Activated effector memory CD4-positive, alpha-beta T cell treated with anti-CD3 and anti-CD28 coated beads, Interleukin-2, amount 50 U/mL, for 16 hours (primary cell): ENCODE measurements at regions not wholly inside any gene's neighbourhood (a gene's known extent, or its start where the extent isn't known, plus 50 kb on each side); places are given as distances from the start of the nearest gene placed in this dataset.
"Not testable (repeated sequence)": the region's sequence is repeated elsewhere in the genome, so short reads cannot be mapped to it uniquely, and the experiment has no call there.

Experiments
- DNase-seq: peaks from one replicate; pipeline ENCODE4 v3.0.0-alpha.2; 2020

DNA sequence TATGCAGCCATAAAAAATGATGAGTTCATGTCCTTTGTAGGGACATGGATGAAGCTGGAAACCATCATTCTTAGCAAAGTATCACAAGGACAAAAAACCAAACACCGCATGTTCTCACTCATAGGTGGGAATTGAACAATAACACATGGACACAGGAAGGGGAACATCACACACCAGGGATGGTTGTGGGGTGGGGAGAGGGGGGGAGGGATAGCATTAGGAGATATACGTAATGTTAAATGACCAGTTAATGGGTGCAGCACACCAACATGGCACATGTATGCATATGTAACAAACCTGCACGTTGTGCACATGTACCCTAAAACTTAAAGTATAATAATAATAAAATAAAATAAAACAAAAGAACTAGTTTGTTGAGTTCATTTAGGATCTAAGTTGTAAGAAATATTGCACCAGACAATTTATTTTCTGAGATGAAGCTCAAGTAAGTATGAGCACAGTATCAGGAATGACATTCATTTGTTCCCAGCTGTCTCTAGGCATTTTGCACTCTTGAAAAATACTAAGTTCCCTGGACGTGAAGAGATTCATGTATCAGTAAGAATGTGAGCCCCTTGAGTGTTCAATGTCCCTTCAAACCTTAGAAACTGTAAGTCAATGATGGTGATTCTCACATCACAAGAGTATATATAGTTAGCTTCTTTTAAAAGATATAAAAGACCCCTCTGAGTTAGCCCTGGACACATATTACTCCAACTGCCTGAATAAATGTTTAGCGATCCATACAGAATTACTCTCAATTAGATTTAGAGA lies 1519.3 kb upstream of the TPTE start:
- not testable (repeated sequence) for DNase-seq

DNA sequence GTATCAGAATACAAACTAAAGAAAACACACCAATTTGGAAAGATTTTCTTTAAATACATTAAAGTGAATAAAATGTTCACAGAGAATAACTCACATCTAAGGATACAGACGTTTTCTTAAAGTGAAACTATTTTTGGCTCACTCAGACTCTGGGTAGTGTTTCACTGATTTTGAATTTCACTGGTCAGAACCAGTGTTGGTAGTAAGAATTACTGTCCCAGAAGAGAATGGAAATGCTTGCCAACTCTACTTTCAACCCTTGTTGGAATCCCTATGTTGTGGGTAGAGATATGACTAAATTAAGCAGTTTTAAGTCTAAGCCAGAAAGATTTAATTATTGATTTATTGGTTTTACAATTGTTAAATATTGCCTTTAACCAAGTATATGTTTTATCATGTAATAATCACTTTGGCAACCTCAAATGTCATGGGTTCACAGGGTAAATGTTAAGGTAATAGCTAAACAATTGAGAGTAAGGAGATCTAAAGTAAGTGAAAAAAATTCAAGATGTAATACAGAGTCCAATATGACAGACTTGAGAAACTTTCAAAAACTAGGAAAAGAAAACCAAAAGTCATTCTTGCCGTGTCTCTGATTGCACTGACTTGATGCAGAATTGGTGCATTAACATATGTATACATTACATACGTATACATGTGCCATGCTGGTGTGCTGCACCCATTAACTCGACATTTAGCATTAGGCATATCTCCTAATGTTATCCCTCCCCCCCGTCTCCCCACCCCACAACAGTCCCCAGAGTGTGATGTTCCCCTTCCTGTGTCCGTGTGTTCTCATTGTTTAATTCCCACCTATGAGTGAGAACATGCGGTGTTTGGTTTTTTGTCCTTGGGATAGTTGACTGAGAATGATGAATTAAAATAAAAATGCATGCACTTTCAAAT lies 1517.2 kb upstream of the TPTE start:
- DNase-seq: not testable (repeated sequence)

DNA sequence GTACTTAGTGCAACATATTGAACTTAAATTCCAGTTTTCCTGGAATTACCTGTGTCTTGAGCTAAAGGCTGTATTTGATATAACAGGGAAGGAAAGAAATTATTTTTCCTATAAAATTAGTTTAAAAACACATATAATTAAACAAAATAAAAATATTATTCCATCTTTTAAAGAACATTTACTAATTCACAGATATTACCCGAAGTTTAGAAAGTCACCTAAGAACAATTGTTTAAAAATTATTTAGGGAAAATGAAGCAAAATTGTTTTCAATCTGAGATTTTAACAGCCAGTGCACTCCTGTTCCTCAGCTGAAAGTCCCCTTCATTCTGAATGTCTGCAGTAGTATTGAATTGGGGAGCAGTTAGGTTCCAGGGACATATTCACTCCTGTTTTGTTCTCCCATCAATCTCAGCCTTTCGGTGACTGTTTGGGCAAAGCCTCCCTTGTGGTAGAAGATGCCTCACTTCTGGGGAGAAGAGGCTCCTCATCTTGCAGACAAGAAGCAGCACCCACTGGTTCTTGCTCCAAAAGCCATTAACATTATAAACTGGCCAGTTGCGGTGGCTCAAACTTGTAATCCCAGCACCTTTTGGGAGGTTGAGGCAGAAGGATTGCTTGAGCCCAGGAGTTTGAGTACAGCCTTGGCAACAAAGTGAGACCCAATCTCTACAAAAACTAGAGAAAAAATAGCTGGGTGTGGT lies 1516.4 kb upstream of the TPTE start:
- DNase-seq: not testable (repeated sequence)

DNA sequence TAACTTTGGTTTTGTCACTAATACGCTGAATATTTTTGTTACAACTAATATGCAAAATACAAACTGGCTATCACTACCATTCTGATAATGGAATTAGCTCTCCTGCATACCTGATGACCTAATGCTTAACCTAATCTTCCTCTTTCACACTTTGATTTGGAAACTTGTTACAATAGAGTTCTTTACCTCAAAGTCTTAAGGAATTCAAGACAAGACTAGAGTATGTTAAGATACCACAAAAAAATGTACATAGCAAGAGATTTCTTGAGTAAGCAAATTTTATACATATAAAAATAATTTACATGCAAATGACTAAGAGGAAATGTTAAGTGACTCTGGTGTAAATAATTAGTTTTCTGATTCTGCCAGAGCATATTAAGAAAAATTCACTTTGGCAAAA lies 1515.7 kb upstream of the TPTE start:
- DNase-seq: not testable (repeated sequence)

DNA sequence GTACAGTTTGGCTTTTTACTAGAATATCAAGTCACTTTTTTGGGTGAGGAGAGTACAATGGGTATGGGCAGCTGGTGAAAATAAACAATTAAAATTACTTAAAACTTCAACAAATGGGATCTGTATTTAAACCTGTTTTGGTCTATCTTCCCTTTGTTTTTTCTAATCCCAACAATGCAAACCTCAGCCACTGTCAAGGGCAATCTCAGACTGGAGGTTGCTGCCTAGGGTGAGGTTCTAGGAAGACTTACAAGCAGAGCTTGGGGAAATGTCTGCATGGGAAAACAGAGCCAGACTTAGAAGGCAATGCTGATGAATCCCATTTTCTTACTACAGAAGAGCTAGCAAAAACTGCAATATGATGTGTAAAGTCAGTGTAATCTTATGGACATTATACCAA lies 1515.3 kb upstream of the TPTE start:
- DNase-seq: not testable (repeated sequence)

DNA sequence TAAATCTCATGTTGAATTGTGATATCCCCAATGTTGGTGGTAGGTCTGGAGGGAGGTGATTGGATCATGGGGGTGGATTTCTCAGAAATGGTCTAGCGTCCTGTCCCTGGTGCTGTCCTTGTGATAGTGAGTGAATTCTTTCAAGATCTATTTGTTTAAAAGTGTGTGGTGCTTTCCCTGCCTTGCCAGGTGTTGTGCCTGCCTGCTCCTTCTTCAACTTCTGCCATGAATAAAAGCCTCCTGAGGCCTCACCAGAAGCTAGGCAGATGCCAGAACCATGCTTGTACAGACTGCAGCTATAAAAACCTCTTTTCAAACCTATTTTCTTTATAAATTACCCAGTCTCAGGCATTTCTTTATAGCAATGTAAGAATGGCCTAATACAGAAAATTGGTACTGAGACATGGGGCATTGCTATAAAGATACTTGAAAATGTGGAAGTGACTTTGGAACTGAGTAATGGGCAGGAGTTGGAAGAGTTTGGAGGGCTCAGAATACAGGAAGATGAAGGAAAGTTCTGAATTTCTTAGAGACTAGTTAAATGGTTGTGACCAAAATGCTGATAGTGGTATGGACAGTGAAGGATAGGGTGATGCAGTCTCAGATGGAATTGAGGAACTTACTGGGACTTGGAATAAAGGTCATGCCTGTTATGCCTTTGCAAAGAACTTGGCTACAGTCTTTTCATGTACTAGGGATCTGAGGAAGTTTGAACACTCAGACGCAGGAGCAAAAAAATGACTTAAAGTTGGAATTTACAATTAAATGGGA lies 1514.6 kb upstream of the TPTE start:
- not testable (repeated sequence) for DNase-seq

DNA sequence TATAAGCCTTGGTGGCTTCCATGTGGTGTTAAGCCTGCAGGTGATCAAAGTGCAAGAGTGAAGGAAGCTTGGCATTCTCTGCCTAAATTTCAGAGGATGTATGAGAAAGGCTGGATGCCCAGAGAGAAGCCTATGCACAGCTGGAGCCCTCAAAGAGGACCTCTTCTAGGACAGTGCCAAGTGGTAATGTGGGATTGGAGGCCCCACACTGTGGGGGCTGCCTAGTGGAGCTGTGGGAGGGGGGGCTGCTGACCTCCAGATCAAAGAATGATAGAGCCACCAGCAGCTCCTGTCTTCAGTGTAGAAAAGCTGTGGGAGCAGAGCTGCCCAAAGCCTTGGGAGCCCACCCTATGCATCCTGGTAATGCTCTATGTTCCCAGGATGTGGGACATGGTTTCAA lies 1512.7 kb upstream of the TPTE start:
- DNase-seq: no peak

DNA sequence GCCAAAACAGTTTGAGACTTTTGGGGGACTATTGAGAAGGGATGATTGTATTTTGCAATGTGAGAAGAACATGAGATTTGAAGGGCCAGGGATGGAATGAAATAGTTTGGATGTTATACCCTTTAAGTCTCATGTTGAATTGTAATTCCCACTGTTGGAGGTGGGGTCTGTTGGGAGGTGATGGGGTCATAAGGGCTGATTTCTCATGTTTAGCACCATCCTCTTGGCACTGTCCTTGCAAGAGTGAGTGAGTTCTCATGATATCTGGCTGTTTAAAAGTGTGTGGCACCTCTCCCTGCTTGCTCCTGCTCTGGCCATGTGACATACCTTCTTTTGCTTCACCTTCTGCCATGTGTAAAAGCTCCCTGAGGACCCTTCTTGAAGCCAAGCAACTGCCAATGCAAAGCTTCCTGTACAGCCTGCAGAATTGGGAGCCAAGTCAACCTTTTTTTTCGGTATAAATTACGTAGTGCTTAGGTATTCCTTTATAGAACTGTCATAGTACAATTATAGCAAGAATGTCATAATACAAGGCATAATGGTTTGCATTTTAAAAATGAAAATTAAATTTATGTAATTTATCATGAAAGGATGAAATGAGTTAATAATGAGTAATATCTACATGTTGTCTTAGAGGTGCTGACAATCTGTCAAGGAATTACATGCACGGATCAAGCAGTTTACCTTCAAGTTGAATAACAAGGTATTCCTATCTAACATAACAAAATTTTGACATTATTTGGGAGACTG lies 1511.9 kb upstream of the TPTE start:
- not testable (repeated sequence) for DNase-seq

DNA sequence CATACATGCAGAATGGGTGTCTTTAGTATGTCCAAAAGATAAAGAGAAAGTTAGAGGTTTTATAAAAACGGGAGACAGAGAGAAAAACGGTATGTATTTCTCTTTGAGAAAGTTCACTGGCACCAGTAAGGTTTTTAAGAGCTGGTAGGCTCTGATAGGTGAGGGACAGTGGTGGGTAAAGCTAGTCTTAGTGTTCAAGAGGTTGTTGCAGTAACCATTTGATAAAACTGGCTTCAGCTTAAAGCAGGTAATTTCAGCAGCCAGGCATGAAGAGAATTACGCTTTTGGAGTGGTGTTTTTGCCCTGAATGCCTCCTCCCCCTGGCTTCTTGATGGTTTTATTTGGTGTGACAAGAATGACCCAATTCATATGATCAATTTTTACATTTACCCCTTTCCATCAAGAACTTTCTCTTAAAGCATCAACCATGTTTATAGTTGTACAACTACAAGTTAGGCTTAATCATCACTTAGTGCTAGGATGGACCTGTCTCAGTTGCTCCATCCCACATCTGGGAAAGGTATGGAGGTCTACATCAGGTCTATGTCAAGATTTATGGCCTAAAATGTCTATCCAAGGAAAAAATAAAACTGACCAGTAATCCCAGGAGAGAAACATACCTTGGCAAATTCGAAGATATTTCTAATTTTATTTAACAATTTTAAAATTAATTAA lies 1511.1 kb upstream of the TPTE start:
- not testable (repeated sequence) for DNase-seq

DNA sequence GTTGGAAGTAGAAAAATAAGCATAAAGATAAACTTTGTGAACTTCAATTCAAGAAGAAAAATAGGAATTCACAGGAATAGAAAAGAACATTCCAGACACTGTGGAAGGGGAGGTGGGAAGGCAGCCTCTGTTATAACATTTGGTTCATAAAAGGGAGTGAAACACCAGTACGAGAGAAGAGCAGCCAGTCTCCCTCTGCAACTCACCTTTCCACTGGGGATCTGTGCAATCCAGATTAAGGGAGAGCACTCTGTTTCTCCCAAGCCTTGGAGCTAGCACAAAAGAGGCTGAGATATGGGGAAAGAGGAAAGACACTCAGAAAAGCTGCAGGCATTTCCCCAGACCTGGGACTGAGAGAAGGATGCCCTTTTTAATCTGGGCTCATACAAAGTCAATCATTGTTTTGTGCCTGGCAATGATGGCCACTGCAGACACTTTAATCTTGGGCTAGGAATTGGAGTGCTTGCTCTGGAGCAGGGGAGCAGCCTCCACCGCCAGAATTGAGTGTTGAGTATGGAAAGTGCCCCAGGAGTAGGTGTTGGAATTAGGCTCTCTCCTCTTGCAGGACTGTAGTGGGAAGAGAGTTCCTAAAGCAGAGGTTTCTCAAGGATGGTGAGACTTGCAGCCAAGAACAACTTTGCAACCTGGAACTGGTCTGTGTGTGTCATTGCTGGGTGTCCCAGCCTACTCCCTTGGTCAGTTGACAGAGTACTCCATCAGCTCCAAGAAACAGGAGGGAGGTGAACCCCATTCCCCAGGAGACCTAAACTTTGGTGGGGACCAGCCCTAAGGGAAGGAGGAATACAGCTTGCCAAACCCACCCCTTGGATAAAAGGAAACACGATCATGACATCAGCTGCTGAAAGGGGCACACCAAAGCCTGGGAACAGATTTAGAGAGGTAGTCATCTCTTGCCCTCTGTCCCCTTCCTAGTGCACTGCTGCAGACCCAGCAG lies 1510.2 kb upstream of the TPTE start:
- not testable (repeated sequence) for DNase-seq

DNA sequence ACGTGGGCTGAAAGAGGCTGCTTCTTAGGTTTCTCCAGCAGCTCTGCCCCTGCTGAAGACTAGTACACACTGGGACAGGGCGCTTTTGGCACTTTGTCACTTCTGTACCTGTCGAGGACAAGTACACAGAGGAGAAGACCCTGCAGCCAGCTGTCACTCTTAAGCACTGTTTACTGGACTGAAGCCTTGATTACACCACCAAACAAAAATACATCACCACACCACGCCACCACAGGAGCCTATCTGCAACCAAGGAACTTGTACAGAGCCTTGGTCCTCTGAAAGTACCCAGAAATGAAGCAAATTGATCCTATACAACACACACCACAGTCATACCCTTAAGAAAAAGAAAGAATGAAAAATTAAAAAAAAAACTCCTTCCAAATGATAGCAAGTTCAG lies 1509.5 kb upstream of the TPTE start:
- not testable (repeated sequence) for DNase-seq

DNA sequence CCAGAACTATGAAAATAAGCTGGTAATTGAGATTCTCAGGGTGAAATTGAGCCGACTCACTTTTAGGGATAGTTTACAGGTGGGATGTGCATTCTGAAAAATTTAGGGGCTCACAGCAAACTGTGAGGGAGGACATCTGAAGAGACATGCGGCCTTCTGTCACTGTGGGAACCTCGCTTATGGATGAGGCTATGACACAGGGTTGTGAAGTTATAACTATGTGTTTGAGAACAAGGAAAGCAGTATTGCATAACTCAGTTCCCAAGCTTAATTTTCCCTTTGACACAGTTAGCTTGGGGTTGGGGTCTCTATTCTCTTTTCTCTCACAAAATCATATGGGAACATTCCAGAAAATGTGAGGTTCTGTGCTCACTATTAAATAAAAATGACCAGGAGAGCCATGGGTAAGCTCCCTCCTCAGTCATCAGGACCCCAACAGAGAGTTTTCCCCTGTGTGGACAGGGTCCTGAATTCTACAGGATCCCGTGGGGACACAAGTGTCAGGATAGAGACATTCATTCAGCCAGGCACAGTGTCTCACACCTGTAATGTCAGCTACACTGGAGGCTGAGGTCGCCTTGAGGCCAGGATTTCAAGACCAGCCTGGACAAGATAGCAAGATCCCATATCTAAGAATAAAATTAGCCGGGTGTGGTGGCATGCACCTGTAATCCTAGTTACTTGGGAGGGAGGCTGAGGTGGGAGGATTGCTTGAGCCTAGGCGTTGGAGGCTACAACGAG lies 1507.7 kb upstream of the TPTE start:
- not testable (repeated sequence) for DNase-seq

DNA sequence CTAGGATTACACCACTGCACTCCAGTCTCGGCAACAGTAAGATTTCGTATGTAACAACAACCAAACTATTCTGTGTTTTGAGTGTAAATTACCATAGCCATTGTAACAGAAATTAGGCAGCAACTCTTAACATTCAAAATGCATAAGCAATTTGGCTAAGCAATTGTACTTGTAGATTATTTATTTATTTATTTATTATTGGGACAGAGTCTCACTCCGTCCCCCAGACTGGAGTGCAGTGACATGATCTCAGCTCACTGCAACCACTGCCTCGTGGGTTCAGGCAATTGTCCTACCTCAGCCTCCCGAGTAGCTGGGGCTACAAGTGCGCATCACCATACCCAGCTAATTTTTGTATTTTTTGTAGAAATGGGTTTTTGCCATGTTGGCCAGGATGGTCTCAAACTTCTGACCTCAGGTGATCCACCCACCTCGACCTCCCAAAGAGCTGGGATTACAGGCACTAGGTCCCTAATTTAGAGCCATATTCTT lies 1507.1 kb upstream of the TPTE start:
- DNase-seq: not testable (repeated sequence)

DNA sequence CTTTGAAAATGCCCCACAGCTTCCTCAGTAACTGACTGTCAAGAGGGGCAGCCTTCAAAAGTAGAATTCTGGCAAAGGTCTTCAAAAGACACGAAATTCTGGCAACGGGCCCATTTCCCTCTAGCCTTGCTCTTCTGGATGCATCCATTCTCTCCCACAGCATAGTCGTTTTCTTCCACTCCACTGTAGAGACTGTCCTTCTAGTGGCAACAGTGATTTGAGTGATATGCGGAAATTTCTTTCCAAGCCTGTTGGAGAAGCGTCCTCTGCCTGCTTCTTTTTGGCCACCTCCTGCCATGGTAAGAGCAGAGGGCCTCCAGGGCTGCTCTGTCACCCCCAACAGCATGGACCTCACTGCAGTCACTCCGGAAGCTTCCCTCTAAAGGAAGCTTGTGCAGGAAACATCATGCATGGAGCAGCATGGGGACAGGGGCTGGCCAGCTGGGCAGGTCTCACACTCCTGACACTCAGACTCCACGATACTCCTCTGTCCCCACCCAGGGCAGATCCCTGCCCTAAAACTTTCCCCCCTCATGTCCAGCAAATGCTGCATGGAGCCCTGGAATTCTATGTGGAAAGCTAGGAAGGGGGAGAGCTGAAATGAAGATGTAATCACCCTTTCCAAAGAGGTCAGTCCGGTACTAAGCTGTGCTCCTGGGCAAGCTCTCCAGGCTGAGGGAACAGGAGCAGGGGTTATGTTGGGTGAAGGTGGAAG lies 1505.7 kb upstream of the TPTE start:
- not testable (repeated sequence) for DNase-seq

DNA sequence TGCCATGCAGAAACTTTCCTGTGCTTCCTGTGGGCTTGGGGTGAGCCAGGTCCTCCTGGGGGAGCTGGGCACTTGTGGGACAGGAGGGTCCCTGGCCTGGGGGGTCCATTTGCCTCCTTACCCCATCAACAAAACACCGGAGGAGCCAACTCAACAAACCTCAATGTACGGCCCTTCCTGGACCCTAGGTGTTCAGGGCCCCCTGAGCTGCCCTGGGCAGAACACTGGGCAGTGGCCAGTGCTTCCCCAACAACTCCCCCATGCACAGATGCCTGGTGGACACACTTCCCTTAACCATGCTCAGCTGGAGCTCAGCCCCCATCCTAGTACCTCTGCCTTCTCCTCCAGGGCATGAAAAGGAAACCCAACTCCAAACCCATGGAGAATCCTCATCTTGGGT lies 1504.2 kb upstream of the TPTE start:
- DNase-seq: not testable (repeated sequence)

DNA sequence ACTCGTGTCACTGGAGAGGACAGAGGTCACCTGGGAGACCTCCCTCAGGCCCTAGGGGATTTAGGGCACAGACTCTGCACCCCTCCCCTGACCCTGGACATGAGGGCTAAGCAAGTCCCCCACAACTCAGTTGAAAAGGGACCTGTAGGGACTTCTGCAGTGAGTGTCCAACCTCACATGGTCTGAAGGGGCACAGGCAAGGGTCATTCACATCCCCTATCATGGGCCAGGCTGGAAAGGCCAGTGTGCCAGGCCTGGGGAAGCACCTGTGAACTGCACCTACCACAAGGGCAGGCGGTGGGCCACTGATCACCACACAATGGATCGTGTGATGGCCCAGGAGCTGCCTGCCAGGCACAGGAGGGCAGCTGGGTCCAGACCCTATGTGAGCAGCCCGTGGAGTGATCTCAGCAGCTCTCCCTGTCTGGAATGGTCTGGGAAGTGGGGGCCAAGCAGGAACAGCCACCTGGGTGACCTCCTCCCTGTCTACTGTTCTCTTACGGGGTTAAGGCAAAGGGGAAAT lies 1502.6 kb upstream of the TPTE start:
- not testable (repeated sequence) for DNase-seq

DNA sequence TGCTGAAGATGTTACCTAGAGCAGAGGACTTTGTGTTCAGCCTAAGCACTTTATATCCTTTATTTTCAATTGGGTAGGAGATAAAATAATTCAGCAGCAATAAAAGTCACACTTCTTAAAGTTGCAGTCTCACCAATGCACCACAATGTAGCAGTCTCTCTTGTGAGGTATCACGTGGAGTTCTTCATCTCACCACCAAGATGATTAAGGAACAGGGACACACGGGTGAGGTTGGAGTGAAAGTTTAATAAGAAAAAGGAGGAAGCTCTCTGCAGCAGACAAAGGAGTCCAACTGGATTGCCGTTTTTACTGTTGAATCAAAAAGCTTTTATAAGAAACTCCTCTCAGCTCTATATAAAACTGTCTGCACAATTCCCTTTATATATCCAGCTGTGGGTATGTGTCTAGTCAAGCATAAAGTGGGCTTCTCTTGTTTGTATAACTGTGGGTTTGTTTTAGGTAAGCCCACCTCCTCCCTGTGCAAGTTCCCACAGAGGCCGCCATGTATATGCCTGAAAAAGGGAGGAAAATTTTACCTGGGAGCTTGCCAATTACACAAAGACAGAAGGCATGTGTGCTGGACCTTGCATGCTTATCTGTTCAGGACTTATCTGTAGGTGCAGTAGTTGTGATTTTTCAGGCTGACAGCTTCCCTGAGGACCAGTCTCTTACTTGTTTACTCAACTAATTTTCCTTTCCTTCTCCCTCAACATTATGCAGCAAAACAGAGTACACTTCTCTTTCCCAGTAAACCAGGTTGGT lies 1497.2 kb upstream of the TPTE start:
- not testable (repeated sequence) for DNase-seq
